B cell (primary cell): ENCODE measurements at regions not wholly inside any gene's neighbourhood (a gene's known extent, or its start where the extent isn't known, plus 50 kb on each side); places are given as distances from the start of the nearest gene placed in this dataset.

ENCODE experiments used
- ATAC-seq: fragments of 200-7000 bp; cut with Tn5 transposase; one replicate; pipeline ENCODE4 v1.10.0; 2021; ENCODE audit warnings: low read depth, mild to moderate bottlenecking, moderate number of reproducible peaks, moderate library complexity
- CTCF ChIA-PET: fragments of 350-600 bp; sonication (Branson Sonifier 250); formaldehyde crosslinking; loops from one replicate; lab custom pipeline; 2021; ENCODE audit warnings: antibody characterized with exemption, inconsistent platforms; lab: Charles Lee
- POLR2A ChIA-PET: fragments of 350-600 bp; sonication (Branson Sonifier 250); formaldehyde crosslinking; loops from one replicate; lab custom pipeline; 2021; ENCODE audit warnings: antibody characterized with exemption; lab: Charles Lee
- DNase-seq: peaks from one replicate; pipeline ENCODE4 v3.0.0; 2013
- H2AFZ ChIP-seq: 2 replicates; pipeline ENCODE4 v1.6.1; 2012; ENCODE audit warnings: mild to moderate bottlenecking, low read depth, low read length; ENCODE audit not compliant: insufficient read depth, poor library complexity, severe bottlenecking
- H3K27ac ChIP-seq, 2 donors: 1 replicate in 1 of 2; 2 replicates in 1 of 2; pipeline ENCODE4 v1.5.1; 2012 to 2013; ENCODE audit warnings: low read length in 2 of 2, mild to moderate bottlenecking in 2 of 2, moderate library complexity in 1 of 2
- H3K27me3 ChIP-seq, 4 experiments: fragments of 200-600 bp in 1 of 4; sonication (generic) in 1 of 4; replicated peaks in 1 of 4; 1 replicate in 2 of 4; 2 replicates in 2 of 4; pipeline versions ENCODE4 v1.6.1 to v1.7.0; 2013 to 2016; ENCODE audit warnings: low read length in 3 of 4, mild to moderate bottlenecking in 2 of 4, mixed read lengths in 1 of 4, moderate library complexity in 1 of 4; ENCODE audit not compliant: insufficient read depth in 4 of 4, control insufficient read depth in 3 of 4; ENCODE audit errors: control extremely low read depth in 1 of 4
- H3K36me3 ChIP-seq, 2 experiments: replicated peaks in 1 of 2; 1 replicate in 1 of 2; 2 replicates in 1 of 2; pipeline versions ENCODE4 v1.6.1 to v1.7.1; 2013; ENCODE audit warnings: low read length in 1 of 2; ENCODE audit not compliant: insufficient read depth in 2 of 2, control insufficient read depth in 1 of 2; ENCODE audit errors: control extremely low read depth in 1 of 2, extremely low read depth in 1 of 2
- H3K4me1 ChIP-seq, 2 donors: fragments of 200-600 bp in 1 of 2; sonication (generic) in 1 of 2; 1 replicate in 1 of 2; 2 replicates in 1 of 2; pipeline versions ENCODE4 v1.5.1 to v1.6.1; 2013 to 2017; ENCODE audit warnings: low read length in 2 of 2; ENCODE audit not compliant: control insufficient read depth in 2 of 2, insufficient read depth in 2 of 2
- H3K4me2 ChIP-seq: replicated peaks from 2 replicates; pipeline ENCODE3; 2012; ENCODE audit warnings: mild to moderate bottlenecking, low read depth, low read length; ENCODE audit not compliant: poor library complexity, severe bottlenecking
- H3K4me3 ChIP-seq, 5 experiments: fragments of 200-600 bp in 1 of 5; sonication (generic) in 1 of 5; 1 replicate in 3 of 5; 2 replicates in 2 of 5; pipeline versions ENCODE4 v1.5.1 to v1.7.0; 2011 to 2016; ENCODE audit warnings: low read length in 4 of 5, mild to moderate bottlenecking in 4 of 5, low read depth in 2 of 5, control low read depth in 1 of 5, moderate library complexity in 1 of 5; ENCODE audit not compliant: insufficient read depth in 1 of 5; ENCODE audit errors: control extremely low read depth in 1 of 5, extremely low read depth in 1 of 5
- H3K79me2 ChIP-seq: fragments of 200-600 bp; sonication (generic); one replicate; pipeline ENCODE4 v1.6.0; 2016; ENCODE audit warnings: low read length; ENCODE audit not compliant: control insufficient read depth, insufficient read depth
- H3K9ac ChIP-seq: fragments of 200-600 bp; sonication (generic); 2 replicates; pipeline ENCODE4 v1.6.1; 2017; ENCODE audit warnings: mild to moderate bottlenecking, low read length, moderate library complexity
- H3K9me3 ChIP-seq, 3 donors: one replicate each; pipeline versions ENCODE4 v1.6.1 to v1.7.1; 2013; ENCODE audit warnings: low read length in 2 of 3; ENCODE audit not compliant: control insufficient read depth in 2 of 3, insufficient read depth in 1 of 3; ENCODE audit errors: control extremely low read depth in 1 of 3
- H4K20me1 ChIP-seq: 2 replicates; pipeline ENCODE4 v1.6.0; 2012; ENCODE audit warnings: mild to moderate bottlenecking, low read length; ENCODE audit not compliant: insufficient read depth, control insufficient read depth, poor library complexity, severe bottlenecking
- H3K27ac Mint-ChIP-seq: one replicate; pipeline ENCODE4 v1.8.0; 2021; ENCODE audit warnings: mixed read lengths
- H3K27me3 Mint-ChIP-seq: one replicate; pipeline ENCODE4 v1.8.0; 2021; ENCODE audit warnings: mixed read lengths
- H3K4me1 Mint-ChIP-seq: one replicate; pipeline ENCODE4 v1.8.0; 2021; ENCODE audit warnings: mixed read lengths
- H3K4me3 Mint-ChIP-seq: one replicate; pipeline ENCODE4 v1.8.0; 2021; ENCODE audit warnings: mixed read lengths
- H3K9me3 Mint-ChIP-seq: one replicate; pipeline ENCODE4 v1.8.0; 2022; ENCODE audit warnings: mixed read lengths; ENCODE audit not compliant: insufficient read depth
- CTCF ChIP-seq: fragments of 200-600 bp; IDR thresholded peaks from one replicate; pipeline ENCODE4 v1.8.0; 2022; ENCODE audit warnings: antibody characterized with exemption, mild to moderate bottlenecking
- EZH2 ChIP-seq: IDR thresholded peaks from 2 replicates; pipeline ENCODE4 v1.6.1; 2012; ENCODE audit warnings: borderline replicate concordance, low read depth, mild to moderate bottlenecking, moderate library complexity, low read length; ENCODE audit not compliant: insufficient read depth, poor library complexity, severe bottlenecking
- WGBS: methylation state at CpG from one replicate; pipeline ENCODE4 v1.1.5; 2013; ENCODE audit warnings: missing lambda C conversion rate; ENCODE audit not compliant: insufficient coverage; 5-methylcytosine and 5-hydroxymethylcytosine counted together
- intact Hi-C: fragments of 100-400 bp; cut with micrococcal nuclease; formaldehyde crosslinking; loops from one replicate; pipeline ENCODE4 v1.10.0; 2022

- no peak overlapping the region for H3K4me3 ChIP-seq
- no peak for TF ChIP-seq CTCF
- no peak for TF ChIP-seq EZH2
- H3K4me1 ChIP-seq, result peaks cover 47 to 50% of the 10 kb centered on the region in 2 donors
- Mint-ChIP-seq H3K27ac (peak overlapping the region; percentile 69), H3K4me3 (no peak overlapping the region), H3K9me3 (no peaks in the 10 kb centered on the region), H3K27me3 (no peaks in the 10 kb centered on the region), H3K4me1 (peaks cover 65% of the 10 kb centered on the region)
- H3K27ac ChIP-seq, result no peak overlapping the region
- no peaks in the 10 kb centered on the region for H4K20me1 ChIP-seq
- no peak overlapping the region for H3K9ac ChIP-seq
- H3K4me2 ChIP-seq, result peak overlapping the region; percentile 50
- no peak for DNase-seq
- H3K36me3 ChIP-seq, result no peaks in the 10 kb centered on the region
- H2AFZ ChIP-seq, result no peak overlapping the region
- no peaks in the 10 kb centered on the region for H3K9me3 ChIP-seq
- H3K27me3 ChIP-seq, result no peaks in the 10 kb centered on the region
- CTCF ChIA-PET, result interaction anchor here (0.8 to 4.8 kb wide), 5 partner anchors 12 to 54 kb away, joined by 3 to 37 read pairs (median 10); no protein-coding TSS in a partner anchor
- intact Hi-C loops, result loop anchor here (5.0 kb wide), 1 partner anchor 80 kb away; no protein-coding TSS in a partner anchor
- no CpG with 5 or more reads among the region's 3 CpGs for WGBS
- ATAC-seq, result no peak
- POLR2A ChIA-PET, result interaction anchor here (0.8 to 5.1 kb wide), 4 partner anchors 11 to 15 kb away, joined by 3 to 28 read pairs (median 10); no protein-coding TSS in a partner anchor
- peaks cover 14% of the 10 kb centered on the region for H3K79me2 ChIP-seq
Measured at GRCh38 chr2:42117182-42117579, 52.0 kb upstream of the EML4 start.

GRCh38 chr2:42117923-42118753, 51.0 kb upstream of the EML4 start:
- Histone ChIP-seq H3K9me3 (no peaks in the 10 kb centered on the region), H3K27me3 (no peaks in the 10 kb centered on the region), H2AFZ (no peak overlapping the region), H3K4me1 (peaks cover 48% of the 10 kb centered on the region in 2 donors), H3K36me3 (no peaks in the 10 kb centered on the region), H3K4me3 (peak overlapping the region in 3 of 5 experiments; percentile 7 to 16 (median 11)), H4K20me1 (no peaks in the 10 kb centered on the region), H3K9ac (no peak overlapping the region), H3K27ac (peak overlapping the region; percentile 62 to 75), H3K79me2 (peaks cover 14% of the 10 kb centered on the region), H3K4me2 (peak overlapping the region; percentile 51)
- Mint-ChIP-seq H3K4me1 (peaks cover 61% of the 10 kb centered on the region), H3K9me3 (no peaks in the 10 kb centered on the region), H3K27ac (peak overlapping the region; percentile 69), H3K4me3 (peak overlapping the region; percentile 40), H3K27me3 (no peaks in the 10 kb centered on the region)
- TF ChIP-seq EZH2, result no peak
- no peak for TF ChIP-seq CTCF
- ATAC-seq, result peak; percentile 87
- peak; percentile 83 for DNase-seq
- WGBS, result no CpG with 5 or more reads among the region's 1 CpG
- intact Hi-C loops, result loop anchor here (1.0 to 5.0 kb wide), 5 partner anchors 9 to 79 kb away; no protein-coding TSS in a partner anchor
- CTCF ChIA-PET, result interaction anchor here (0.9 to 4.8 kb wide), 10 partner anchors 9 to 78 kb away, joined by 4 to 37 read pairs (median 8); no protein-coding TSS in a partner anchor
- POLR2A ChIA-PET, result interaction anchor here (0.8 to 5.1 kb wide), 6 partner anchors 11 to 16 kb away, joined by 3 to 28 read pairs (median 6); no protein-coding TSS in a partner anchor
